ES-I3 (cell line): ENCODE measurements at regions not wholly inside any gene's neighbourhood (a gene's known extent, or its start where the extent isn't known, plus 50 kb on each side); places are given as distances from the start of the nearest gene placed in this dataset.

Source experiments
- H3K36me3 ChIP-seq: 2 replicates; pipeline ENCODE4 v1.6.1; 2013; ENCODE audit warnings: mild to moderate bottlenecking, low read length, control low read depth, moderate library complexity; ENCODE audit not compliant: insufficient read depth
- H3K4me1 ChIP-seq: 2 replicates; pipeline ENCODE4 v1.6.1; 2013; ENCODE audit warnings: mild to moderate bottlenecking, control low read depth, low read length; ENCODE audit not compliant: insufficient read depth
- H3K9ac ChIP-seq: 2 replicates; pipeline ENCODE4 v1.6.1; 2013; ENCODE audit warnings: low read depth, mild to moderate bottlenecking, low read length, moderate library complexity
- H3K9me3 ChIP-seq: 2 replicates; pipeline ENCODE4 v1.6.1; 2013; ENCODE audit warnings: mild to moderate bottlenecking, low read length, moderate library complexity; ENCODE audit not compliant: control insufficient read depth, insufficient read depth

DNA sequence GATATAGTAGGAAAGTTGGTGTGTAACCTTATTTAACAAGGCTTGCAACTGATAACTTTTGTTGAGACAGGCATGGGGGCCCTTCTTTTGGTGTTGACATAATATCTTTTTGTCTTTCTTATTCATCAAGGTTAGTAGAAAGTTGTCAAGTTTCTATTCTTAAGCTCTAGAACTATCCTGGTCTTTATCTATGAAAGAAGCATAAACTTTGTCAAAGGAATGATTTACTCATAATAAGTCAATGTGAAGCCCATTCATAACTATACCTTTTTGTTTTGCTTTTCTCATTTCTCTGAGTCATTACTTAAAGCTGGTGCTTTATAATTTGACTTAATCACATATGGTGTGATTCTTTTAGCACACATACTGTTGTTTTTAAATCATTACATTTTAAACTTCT lies 312.4 kb downstream of the UTRN start:
- no peaks in the 10 kb centered on the region; the same call in 1 of the 2 replicates for H3K36me3 ChIP-seq

DNA sequence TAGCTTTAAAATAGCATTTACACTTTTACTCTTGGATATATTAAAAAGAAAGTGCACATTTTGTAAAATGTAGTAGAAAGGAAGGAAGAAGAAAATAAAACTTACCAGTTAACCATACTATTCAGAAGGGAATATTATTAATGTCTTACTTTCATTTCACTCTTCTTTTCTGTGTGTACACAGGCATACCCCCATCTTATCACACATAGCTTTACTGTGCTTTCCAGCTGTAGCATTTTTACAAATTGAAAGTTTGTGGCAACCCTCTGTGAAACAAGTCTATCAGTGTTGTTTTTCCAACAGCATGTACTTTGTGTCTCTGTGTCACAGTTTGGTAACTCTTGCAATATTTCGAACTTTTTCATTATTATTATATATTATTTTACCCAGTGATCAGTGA lies 314.5 kb downstream of the UTRN start:
- Histone ChIP-seq H3K36me3 (no peaks in the 10 kb centered on the region; the same call in 1 of the 2 replicates), H3K9me3 (no peaks in the 10 kb centered on the region; the same call in 1 of the 2 replicates), H3K4me1 (no peaks in the 10 kb centered on the region), H3K9ac (no peak overlapping the region)

More for the DNA sequence above, 312.4 kb downstream of the UTRN start:
- no peak overlapping the region for H3K9ac ChIP-seq
- H3K4me1 ChIP-seq: no peaks in the 10 kb centered on the region
- no peaks in the 10 kb centered on the region; the same call in 1 of the 2 replicates for H3K9me3 ChIP-seq

DNA sequence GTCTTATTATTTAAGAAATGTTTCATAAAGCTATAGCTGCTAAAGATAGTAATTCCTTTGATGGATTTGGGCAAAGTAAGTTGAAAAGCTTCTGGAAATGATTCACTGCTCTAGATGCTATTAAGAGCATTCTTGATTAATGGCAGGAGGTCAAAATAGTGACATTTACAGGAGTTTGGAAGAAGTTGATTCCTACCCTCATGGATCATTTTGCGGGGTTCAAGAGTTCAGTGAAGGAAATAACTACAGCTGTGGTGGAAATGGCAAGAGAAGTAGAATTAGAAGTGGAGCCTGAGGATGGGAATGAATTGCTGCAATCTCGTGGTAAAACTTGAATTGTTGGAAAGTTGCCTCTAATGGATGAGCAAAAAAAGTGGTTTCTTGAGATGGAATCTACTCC lies 316.1 kb downstream of the UTRN start:
- H3K9ac ChIP-seq: no peak overlapping the region
- no peaks in the 10 kb centered on the region; the same call in 1 of the 2 replicates for H3K4me1 ChIP-seq
- no peaks in the 10 kb centered on the region; the same call in 1 of the 2 replicates for H3K36me3 ChIP-seq
- H3K9me3 ChIP-seq: no peaks in the 10 kb centered on the region; the same call in 1 of the 2 replicates

DNA sequence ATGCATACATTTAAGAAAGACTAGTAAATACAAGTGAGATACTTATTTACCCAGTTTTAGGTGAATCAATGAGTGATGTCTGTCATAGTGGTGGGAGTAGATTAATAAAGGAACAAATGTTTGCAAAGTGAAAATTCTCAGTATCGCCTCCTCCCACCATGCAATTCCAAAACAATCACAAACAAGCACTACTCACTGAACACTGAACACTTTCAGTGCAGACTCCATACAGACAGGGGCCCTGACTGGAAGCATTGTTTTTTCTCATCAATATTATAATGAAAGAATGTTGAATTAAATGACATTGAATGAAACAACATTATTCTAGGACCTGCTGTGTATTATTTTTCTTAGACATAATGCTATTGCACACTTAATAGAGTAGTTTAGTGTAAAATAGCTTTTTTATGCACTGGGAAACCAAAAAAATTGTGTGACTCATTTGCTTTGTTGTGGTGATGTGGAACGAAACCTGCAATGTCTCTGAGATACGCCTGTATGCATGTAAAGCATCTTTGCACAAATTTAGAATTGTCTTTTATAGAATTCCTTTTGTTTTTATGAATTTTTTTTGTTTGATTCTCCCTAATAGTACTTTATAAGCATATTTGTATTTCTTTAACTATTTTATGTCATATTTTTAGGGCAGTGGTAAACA lies 317.5 kb downstream of the UTRN start:
- no peaks in the 10 kb centered on the region; the same call in 1 of the 2 replicates for H3K36me3 ChIP-seq
- H3K9me3 ChIP-seq: no peaks in the 10 kb centered on the region; the same call in 1 of the 2 replicates

DNA sequence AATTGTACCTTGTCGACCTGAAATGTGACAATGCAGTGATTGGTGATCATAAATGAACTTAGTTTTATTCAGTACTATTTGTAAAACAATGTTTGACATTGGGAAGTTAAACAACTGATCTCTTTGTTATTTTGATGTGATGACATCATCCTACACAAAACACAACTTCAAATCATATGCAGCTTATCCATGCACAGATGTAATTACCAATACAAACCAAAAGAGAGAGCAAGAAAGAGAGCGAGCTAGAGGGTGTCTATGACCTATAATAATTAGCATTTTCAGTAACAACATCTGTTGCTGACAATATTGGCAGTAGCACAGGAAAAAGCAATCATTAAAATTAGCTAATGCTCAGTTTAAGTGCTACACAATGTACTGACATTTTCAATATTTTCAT lies 320.9 kb downstream of the UTRN start:
- no peak overlapping the region for H3K9ac ChIP-seq
- H3K36me3 ChIP-seq: no peaks in the 10 kb centered on the region; the same call in 1 of the 2 replicates
- H3K9me3 ChIP-seq: no peaks in the 10 kb centered on the region
- H3K4me1 ChIP-seq: peaks cover 9% of the 10 kb centered on the region; the same call in 1 of the 2 replicates

More for the DNA sequence above, 317.5 kb downstream of the UTRN start:
- Histone ChIP-seq H3K9ac (no peak overlapping the region), H3K4me1 (no peaks in the 10 kb centered on the region; the same call in 1 of the 2 replicates)

DNA sequence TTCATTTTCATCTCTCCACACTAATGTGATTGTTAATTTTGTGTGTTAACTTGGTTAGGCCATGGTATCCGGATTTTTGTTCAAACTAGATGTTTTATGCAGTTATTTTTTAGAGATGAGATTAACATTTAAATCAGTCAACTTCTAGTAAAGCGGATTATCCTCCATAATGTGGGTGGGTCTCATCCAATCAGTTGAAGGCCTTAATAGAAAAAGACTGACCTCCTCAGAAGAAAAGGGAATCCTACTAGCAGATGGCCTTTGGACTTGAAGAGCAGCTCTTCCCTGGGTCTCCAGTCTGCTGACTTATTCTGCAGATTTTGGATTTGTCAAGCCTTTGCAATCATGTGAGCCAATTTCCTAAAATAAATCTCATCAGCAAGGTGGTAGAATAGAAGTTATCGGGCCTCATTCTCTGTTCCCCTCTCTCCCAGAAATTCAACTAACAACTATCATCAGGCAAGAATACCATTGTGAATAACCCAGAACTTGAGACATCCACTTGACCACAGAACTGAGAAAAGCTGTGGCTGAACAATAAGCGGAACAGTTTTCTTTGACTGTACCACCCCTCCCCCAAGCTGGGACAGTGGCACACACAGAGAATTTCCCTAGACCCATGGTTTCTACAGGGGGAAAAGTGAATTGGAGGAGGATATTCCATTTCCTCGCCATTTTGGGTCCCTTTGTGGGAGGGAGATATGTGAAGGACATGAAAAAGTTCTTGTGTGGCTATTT lies 323.0 kb downstream of the UTRN start:
- Histone ChIP-seq H3K4me1 (peaks cover 29% of the 10 kb centered on the region; the same call in 1 of the 2 replicates), H3K36me3 (no peaks in the 10 kb centered on the region), H3K9ac (no peak overlapping the region), H3K9me3 (no peaks in the 10 kb centered on the region)

DNA sequence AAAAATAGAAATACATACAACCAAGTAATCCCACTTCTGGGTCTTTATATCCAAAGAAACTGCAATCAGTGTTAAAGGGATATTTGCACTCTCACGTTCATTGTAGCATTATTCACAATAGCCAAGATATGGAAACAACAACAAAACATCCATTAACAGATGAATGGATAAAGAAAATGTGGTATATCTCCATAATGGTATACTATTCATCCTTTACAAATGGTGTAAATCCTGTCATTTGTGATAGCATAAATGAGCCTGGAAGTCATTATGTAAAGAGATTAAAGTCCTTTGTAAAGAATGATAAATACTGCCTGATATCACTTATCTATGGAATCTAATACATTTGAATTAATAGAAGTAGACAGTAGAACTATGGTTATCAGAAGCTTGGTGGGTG lies 327.7 kb downstream of the UTRN start:
- no peaks in the 10 kb centered on the region for H3K9me3 ChIP-seq
- H3K9ac ChIP-seq: no peak overlapping the region
- peaks cover 52% of the 10 kb centered on the region for H3K4me1 ChIP-seq
- no peaks in the 10 kb centered on the region for H3K36me3 ChIP-seq

DNA sequence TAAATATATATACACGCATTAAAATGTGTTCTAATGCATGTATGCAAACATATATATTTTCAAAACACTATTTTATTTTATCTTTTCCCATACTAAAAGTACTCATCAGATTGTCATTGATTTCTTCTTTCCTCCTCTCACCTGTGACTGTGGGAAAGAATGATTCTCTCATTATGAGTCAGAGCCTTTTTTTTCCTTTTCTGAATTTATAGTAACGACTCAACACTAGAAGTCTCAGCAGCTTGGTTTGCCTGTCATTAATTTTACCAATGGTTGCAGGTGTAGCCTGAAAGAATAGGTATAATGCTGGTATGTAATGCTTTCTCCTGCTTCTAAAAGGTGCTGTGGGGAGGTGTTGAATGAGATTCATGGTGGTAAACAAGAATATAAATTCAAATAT lies 328.7 kb downstream of the UTRN start:
- H3K4me1 ChIP-seq: peaks cover 47% of the 10 kb centered on the region
- no peaks in the 10 kb centered on the region for H3K36me3 ChIP-seq
- H3K9me3 ChIP-seq: no peaks in the 10 kb centered on the region
- H3K9ac ChIP-seq: no peak overlapping the region

DNA sequence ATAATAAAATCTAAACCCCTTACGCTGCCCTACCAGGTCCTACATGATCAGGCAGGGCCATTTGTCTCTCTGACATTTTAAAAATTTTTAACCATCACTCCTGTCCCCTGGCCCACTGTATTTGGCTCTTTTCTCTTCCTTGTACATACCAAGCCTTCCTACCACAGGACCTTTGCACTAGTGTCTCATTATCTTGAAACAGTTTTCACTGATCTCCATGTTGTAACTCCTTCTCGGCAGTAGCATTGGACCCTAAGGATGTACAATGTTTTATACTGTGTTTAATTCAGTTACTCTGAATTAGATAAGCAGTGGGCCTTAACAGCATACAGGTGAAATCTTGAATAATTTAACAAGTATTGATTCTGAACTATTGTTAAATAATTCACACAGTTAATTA lies 330.7 kb downstream of the UTRN start:
- peaks cover 45% of the 10 kb centered on the region for H3K4me1 ChIP-seq
- no peak overlapping the region for H3K9ac ChIP-seq
- no peaks in the 10 kb centered on the region for H3K36me3 ChIP-seq
- H3K9me3 ChIP-seq: no peaks in the 10 kb centered on the region

DNA sequence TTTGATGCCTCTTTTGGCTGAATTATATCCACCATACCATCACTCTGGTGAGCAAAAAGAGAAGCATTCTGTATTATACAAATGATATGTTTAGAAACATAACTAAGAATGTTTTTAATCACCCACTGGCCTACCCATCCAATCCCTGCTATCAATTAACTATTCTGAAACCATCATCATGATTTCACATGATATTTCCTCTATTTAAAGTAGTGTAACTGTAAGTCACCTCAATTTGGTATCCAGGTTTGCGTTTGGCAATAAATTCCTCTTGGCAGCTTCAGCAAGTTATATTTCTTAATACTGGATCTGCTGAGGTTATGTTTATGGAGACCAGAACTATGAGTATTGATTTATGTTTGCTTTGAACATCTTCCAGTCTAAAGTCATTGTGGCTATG lies 332.1 kb downstream of the UTRN start:
- no peak overlapping the region for H3K9ac ChIP-seq
- peaks cover 33% of the 10 kb centered on the region for H3K4me1 ChIP-seq
- no peaks in the 10 kb centered on the region for H3K36me3 ChIP-seq
- no peaks in the 10 kb centered on the region for H3K9me3 ChIP-seq

DNA sequence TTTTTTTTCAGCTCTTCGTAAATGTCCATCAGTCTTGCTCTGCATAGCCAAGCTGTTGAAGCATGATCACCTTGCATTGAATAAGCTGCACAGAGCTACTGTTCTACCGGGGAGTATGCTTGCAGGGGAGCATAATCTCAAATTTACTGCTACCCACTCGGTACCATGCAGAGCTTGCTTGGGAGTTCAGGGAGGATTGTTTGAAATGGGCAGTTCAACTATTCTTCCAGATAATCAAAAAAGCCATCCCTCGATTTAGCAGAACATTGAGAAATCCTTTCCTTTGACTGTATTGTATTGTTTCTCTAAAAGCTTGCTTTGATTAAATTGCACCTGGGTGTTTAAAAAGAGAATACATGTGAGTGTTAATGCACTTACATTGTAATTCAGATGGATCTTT lies 332.6 kb downstream of the UTRN start:
- Histone ChIP-seq H3K36me3 (no peaks in the 10 kb centered on the region), H3K4me1 (peaks cover 28% of the 10 kb centered on the region), H3K9me3 (no peaks in the 10 kb centered on the region), H3K9ac (no peak overlapping the region)

DNA sequence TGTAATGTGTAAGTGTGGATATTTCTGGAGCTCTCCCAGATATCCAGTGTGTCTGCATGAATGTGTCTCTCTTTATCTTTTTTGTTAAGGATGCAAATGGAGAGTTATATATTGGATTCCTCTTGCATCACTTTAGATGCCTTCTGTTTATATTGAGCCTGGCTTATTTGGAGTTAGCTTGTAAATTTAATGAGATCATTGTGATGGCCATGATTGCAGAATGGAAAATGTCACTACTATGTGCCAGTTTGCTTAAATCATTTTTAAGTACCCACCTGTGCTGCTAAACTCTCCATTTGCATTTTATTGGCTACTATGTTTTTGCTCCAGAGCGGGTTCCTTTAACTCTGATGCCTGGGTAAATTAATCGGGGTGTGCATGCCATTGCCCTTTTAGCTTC lies 334.8 kb downstream of the UTRN start:
- Histone ChIP-seq H3K36me3 (no peaks in the 10 kb centered on the region), H3K9me3 (no peaks in the 10 kb centered on the region), H3K4me1 (peaks cover 6% of the 10 kb centered on the region), H3K9ac (no peak overlapping the region)

DNA sequence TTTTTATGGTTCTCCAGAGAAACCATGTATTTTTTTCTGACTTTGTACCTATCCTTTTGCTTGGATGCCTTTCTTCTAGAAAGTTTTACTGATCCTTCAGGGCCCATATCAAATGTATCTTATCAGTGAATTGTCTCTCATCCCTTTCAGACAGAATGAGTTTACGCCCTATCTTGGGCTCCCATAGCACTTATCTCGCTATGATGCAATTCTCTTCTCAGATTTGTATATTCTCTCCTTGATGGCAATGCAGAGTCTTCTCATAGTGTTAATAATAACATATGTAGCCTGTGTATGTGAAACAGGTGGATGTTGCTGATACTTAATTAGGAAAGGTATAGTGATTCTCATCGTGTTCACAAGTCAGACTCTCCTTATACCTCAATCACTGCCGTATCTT lies 336.2 kb downstream of the UTRN start:
- H3K36me3 ChIP-seq: no peaks in the 10 kb centered on the region
- no peak overlapping the region for H3K9ac ChIP-seq
- H3K4me1 ChIP-seq: peaks cover 6% of the 10 kb centered on the region
- H3K9me3 ChIP-seq: no peaks in the 10 kb centered on the region

DNA sequence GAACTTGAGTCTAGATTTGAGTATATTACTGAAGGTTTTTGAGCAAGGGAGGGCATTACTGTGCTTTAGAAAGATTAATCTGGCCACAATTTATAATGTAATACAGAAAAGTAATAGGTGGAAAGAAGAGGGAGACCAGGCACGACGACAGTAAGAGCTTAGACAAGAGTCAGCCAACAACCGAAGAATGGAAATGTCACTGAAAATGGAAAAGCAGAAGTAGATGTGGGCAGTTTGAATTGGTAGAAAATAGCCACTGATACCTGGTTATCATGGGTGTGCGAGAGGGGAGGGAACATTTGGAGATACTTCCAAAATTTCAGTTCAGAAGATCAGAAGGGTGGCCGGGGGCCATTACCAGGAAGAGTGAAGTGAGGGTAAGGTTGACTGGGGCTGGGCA lies 339.1 kb downstream of the UTRN start:
- H3K36me3 ChIP-seq: no peaks in the 10 kb centered on the region
- H3K4me1 ChIP-seq: no peaks in the 10 kb centered on the region; the same call in 1 of the 2 replicates
- no peak overlapping the region for H3K9ac ChIP-seq
- no peaks in the 10 kb centered on the region for H3K9me3 ChIP-seq

DNA sequence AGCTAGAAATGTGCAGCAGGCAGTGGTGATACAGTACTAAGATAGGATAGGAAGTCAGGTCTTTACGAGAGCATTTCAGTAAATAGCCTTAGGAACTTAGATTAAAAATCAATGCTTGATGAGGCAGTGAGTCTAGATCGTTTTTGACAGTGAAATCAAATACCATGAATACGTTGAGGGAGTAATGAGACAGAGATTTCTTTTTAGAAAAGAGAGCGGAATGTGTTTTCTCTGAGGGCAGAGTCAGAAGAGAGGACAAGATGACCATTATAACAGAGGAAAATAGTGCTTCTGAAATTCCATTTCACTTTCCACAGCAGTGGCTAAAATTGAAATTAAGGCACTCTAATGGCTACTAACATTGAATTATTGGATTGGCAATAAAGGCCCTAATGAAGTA lies 339.6 kb downstream of the UTRN start:
- Histone ChIP-seq H3K9me3 (no peaks in the 10 kb centered on the region), H3K4me1 (no peaks in the 10 kb centered on the region; the same call in 1 of the 2 replicates), H3K36me3 (no peaks in the 10 kb centered on the region), H3K9ac (no peak overlapping the region)
